CD4-positive, alpha-beta T cell treated with Interleukin-6 for 4 hours (primary cell): ENCODE measurements at regions not wholly inside any gene's neighbourhood (a gene's known extent, or its start where the extent isn't known, plus 50 kb on each side); places are given as distances from the start of the nearest gene placed in this dataset.
"Not testable (repeated sequence)": the region's sequence is repeated elsewhere in the genome, so short reads cannot be mapped to it uniquely, and the experiment has no call there.

Source experiments
- DNase-seq: peaks from one replicate; pipeline ENCODE4 v3.0.0-alpha.2; 2020; ENCODE audit warnings: mixed read lengths

- DNase-seq = peak; percentile 63
These were observed 1196.9 kb downstream of the VRK1 start for GRCh38 chr14:97994020-97994531.

- no peak for DNase-seq
These were observed 1197.9 kb downstream of the VRK1 start for GRCh38 chr14:97995038-97995437.

GRCh38 chr14:97995531-97995930 is 1198.3 kb downstream of the VRK1 start:
- DNase-seq = peak; percentile 55

- no peak for DNase-seq
These were observed 1208.8 kb downstream of the VRK1 start for GRCh38 chr14:98006008-98006407.

GRCh38 chr14:98008381-98009113 is 1211.4 kb downstream of the VRK1 start:
- peak; percentile 37 for DNase-seq

GRCh38 chr14:98009177-98009576 is 1212.0 kb downstream of the VRK1 start:
- not testable (repeated sequence) for DNase-seq

- DNase-seq = no peak
These were observed 1213.6 kb downstream of the VRK1 start for GRCh38 chr14:98010784-98011183.

GRCh38 chr14:98014851-98015615 is 1217.9 kb downstream of the VRK1 start:
- DNase-seq = no peak

- DNase-seq = peak; percentile 36
These were observed 1218.7 kb downstream of the VRK1 start for GRCh38 chr14:98015921-98016320.

GRCh38 chr14:98018628-98019027 is 1221.4 kb downstream of the VRK1 start:
- peak; percentile 73 for DNase-seq

- DNase-seq = no peak
These were observed 1225.6 kb downstream of the VRK1 start for GRCh38 chr14:98022541-98023520.

- DNase-seq = no peak
These were observed 1231.0 kb downstream of the VRK1 start for GRCh38 chr14:98028162-98028561.

- DNase-seq = no peak
These were observed 1236.6 kb downstream of the BCL11B start for GRCh38 chr14:98035396-98035795.

GRCh38 chr14:98037831-98038230 is 1234.2 kb downstream of the BCL11B start:
- no peak for DNase-seq

GRCh38 chr14:98056946-98057345 is 1215.1 kb downstream of the BCL11B start:
- no peak for DNase-seq

GRCh38 chr14:98059106-98059505 is 1212.9 kb downstream of the BCL11B start:
- DNase-seq = no peak

GRCh38 chr14:98062083-98062482 is 1209.9 kb downstream of the BCL11B start:
- DNase-seq = no peak

GRCh38 chr14:98069712-98070171 is 1202.3 kb downstream of the BCL11B start:
- no peak for DNase-seq

- DNase-seq = no peak
These were observed 1201.5 kb downstream of the BCL11B start for GRCh38 chr14:98070536-98070935.

GRCh38 chr14:98074111-98074510 is 1197.9 kb downstream of the BCL11B start:
- DNase-seq = no peak

- no peak for DNase-seq
These were observed 1194.8 kb downstream of the BCL11B start for GRCh38 chr14:98077176-98077575.

GRCh38 chr14:98082833-98083232 is 1189.2 kb downstream of the BCL11B start:
- no peak for DNase-seq

GRCh38 chr14:98085751-98086150 is 1186.2 kb downstream of the BCL11B start:
- DNase-seq = no peak
